Esophagus (tissue), 2 donors: ENCODE measurements at regions not wholly inside any gene's neighbourhood (a gene's known extent, or its start where the extent isn't known, plus 50 kb on each side); places are given as distances from the start of the nearest gene placed in this dataset.
"Not testable (repeated sequence)": the region's sequence is repeated elsewhere in the genome, so short reads cannot be mapped to it uniquely, and the experiment has no call there.

Source experiments
- H3K27ac ChIP-seq, 2 donors: one replicate each; pipeline ENCODE4 v1.5.1; 2013; ENCODE audit warnings: low read depth in 2 of 2, mild to moderate bottlenecking in 2 of 2, inconsistent platforms in 1 of 2, low read length in 1 of 2, moderate library complexity in 1 of 2
- H3K27me3 ChIP-seq, 2 donors: one replicate each; pipeline ENCODE4 v1.6.1; 2013; ENCODE audit warnings: low read length in 2 of 2, control low read depth in 1 of 2, mild to moderate bottlenecking in 1 of 2; ENCODE audit not compliant: insufficient read depth in 2 of 2, control insufficient read depth in 1 of 2
- H3K36me3 ChIP-seq, 2 donors: one replicate each; pipeline ENCODE4 v1.6.1; 2013; ENCODE audit warnings: low read length in 1 of 2; ENCODE audit not compliant: control insufficient read depth in 2 of 2, insufficient read depth in 2 of 2
- H3K4me1 ChIP-seq, 2 donors: one replicate each; pipeline ENCODE4 v1.6.1; 2013; ENCODE audit warnings: low read length in 1 of 2; ENCODE audit not compliant: control insufficient read depth in 2 of 2, insufficient read depth in 2 of 2
- H3K4me3 ChIP-seq, 2 donors: one replicate each; pipeline ENCODE4 v1.5.1; 2013; ENCODE audit warnings: low read length in 2 of 2, mild to moderate bottlenecking in 2 of 2, low read depth in 1 of 2, moderate library complexity in 1 of 2
- H3K9me3 ChIP-seq, 2 donors: one replicate each; pipeline ENCODE4 v1.6.1; 2013; ENCODE audit warnings: mild to moderate bottlenecking in 2 of 2, low read depth in 1 of 2, low read length in 1 of 2, moderate library complexity in 1 of 2; ENCODE audit not compliant: control insufficient read depth in 2 of 2, insufficient read depth in 1 of 2
- WGBS, 2 donors: extraction: QIAGEN DNeasy Blood & Tissue Kit; methylation state at CpG; one replicate each; pipeline ENCODE4 v1.1.7; 2013; 5-methylcytosine and 5-hydroxymethylcytosine counted together
- donor health status: healthy with polysubstance abuse.
- donor health status: Bipolar disorder and iron deficiency.

GRCh38 chr3:167030082-167030725 lies 349.9 kb downstream of the ZBBX start:
- Histone ChIP-seq H3K4me1 (no peaks in the 10 kb centered on the region), H3K4me3 (no peak overlapping the region), H3K27me3 (no peaks in the 10 kb centered on the region), H3K9me3 (no peaks in the 10 kb centered on the region), H3K36me3 (no peaks in the 10 kb centered on the region), H3K27ac (no peak overlapping the region)
- WGBS, 2 donors, result 50 to 54% methylated on average over 4 of the region's 4 CpGs

DNA sequence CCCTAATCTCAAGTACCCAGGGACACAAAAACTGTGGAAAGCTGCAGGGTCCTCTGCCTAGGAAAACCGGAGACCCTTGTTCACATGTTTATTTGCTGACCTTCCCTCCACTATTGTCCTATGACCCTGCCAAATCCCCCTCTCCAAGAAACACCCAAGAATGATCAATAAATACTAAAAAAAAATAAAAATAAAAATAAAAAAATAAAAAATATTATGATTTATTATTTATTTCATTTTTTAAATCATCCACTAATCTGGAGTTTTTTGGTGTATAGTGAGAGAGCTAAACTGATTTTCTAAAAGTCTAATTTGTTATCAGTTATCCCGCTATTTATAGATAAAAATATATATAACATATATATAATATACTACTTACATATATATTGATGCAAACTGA lies 360.6 kb downstream of the ZBBX start:
- not testable (repeated sequence) for H3K4me1 ChIP-seq, H3K36me3 ChIP-seq, H3K27ac ChIP-seq, H3K27me3 ChIP-seq, H3K9me3 ChIP-seq, H3K4me3 ChIP-seq
- WGBS, 2 donors, result 89 to 92% methylated on average over 2 of the region's 2 CpGs

GRCh38 chr3:167018591-167019111 lies 361.4 kb downstream of the ZBBX start:
- WGBS, 2 donors, result 95 to 96% methylated on average over 30 to 34 of the region's 34 CpGs
- not testable (repeated sequence) for H3K9me3 ChIP-seq, H3K27me3 ChIP-seq, H3K27ac ChIP-seq, H3K36me3 ChIP-seq, H3K4me1 ChIP-seq, H3K4me3 ChIP-seq

DNA sequence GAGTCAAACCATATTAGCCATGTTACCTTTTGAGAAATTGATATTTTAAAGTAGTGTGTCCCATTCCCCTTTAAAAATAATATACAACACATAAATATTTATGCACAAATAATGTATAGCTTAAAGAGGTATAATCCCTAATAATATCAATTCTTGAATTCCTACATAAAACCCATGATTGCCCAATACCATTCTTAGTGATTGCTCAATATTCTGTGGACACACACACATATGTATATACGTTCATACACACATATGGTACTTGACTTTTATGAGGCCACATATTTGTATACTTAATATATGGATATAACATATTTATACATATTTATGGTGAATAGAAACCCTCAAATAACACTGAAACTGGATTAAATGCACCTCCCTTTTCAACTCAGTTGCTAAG lies 367.4 kb downstream of the ZBBX start:
- peaks cover 0 to 2% of the 10 kb centered on the region in 2 donors for H3K9me3 ChIP-seq
- H3K27ac ChIP-seq, result no peak overlapping the region
- H3K4me3 ChIP-seq, result no peak overlapping the region
- H3K27me3 ChIP-seq, result no peaks in the 10 kb centered on the region
- WGBS, 2 donors, result 64 to 65% methylated on average over 1 of the region's 1 CpG
- H3K4me1 ChIP-seq, result no peaks in the 10 kb centered on the region
- H3K36me3 ChIP-seq, result no peaks in the 10 kb centered on the region

DNA sequence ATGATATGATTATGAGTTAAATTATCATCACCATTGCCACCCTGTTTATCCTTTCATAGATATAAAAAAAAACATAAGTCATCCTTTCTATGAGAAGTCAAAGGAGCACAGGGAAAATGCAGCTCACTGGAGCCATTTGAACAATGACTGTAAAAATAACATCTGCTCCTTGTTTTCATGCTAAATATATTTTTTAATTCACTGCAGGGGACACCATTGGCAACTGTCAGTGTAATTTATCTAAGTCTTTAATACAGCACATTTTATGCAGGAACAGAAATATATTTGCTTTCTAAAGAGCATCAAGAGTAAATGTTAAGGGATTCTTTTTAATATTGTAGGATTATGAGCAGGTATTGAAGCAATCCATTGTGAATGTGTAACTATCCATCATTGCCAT lies 371.3 kb downstream of the ZBBX start:
- no peaks in the 10 kb centered on the region for H3K36me3 ChIP-seq
- no peaks in the 10 kb centered on the region for H3K4me1 ChIP-seq
- no peak overlapping the region for H3K27ac ChIP-seq
- peaks cover 0 to 2% of the 10 kb centered on the region in 2 donors for H3K9me3 ChIP-seq
- H3K4me3 ChIP-seq, result no peak overlapping the region
- no peaks in the 10 kb centered on the region for H3K27me3 ChIP-seq

DNA sequence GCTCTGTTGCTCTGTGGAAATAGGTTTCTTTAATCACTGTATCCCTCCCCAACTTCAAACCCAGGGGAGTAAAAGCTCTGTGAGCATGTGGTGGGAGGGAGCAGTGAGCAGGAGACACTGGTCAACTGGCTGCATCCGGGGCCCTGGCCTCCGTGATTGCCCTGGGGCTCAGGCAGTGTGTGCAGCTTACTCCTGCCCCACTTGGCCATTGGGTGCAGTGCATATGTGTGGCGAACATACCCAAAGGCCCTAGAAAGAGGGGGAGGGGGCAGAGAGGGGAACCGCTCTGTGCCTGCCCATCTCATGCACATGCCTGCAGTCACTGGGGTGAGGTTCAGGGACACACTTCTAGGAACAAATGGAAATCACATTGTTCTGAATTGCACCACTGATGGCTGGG lies 378.7 kb downstream of the ZBBX start:
- WGBS, 2 donors, result 89 to 91% methylated on average over 4 of the region's 4 CpGs
- Histone ChIP-seq H3K4me3 (no peak overlapping the region), H3K27ac (no peak overlapping the region)

DNA sequence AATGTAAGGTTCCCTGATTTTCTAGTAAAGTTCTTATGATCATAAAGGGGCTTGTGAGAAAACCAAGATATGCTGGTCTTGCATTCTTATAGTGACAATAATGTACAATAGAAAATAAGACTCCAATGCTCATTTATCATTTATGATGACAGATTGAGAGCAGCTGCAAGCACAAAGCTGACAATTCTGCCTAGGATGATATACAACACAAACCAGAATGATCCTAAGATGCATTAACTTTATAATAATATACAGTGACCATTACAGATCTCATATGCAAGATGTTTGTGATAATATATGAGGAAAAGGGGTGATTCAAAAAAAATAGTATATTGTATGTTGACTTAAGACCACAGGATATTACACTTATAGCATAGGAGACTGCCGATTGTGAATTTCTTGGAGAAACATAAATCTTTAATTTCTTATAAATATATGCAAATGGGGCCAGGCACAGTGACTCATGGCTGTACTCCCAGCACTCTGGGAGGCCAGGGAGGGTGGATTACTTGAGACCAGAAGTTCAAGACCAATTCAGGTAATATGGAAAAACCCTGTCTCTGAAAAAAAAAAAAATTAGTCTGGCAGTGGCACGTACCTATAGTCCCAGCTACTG lies 387.0 kb downstream of the ZBBX start:
- WGBS, 2 donors, result 71% methylated on average over 2 of the region's 2 CpGs

More for the DNA sequence above, 378.7 kb downstream of the ZBBX start:
- Histone ChIP-seq H3K4me1 (no peaks in the 10 kb centered on the region), H3K9me3 (peaks cover 5% of the 10 kb centered on the region in 2 donors), H3K36me3 (no peaks in the 10 kb centered on the region), H3K27me3 (no peaks in the 10 kb centered on the region)

GRCh38 chr3:166986000-166986399 lies 394.1 kb downstream of the ZBBX start:
- H3K27me3 ChIP-seq, result no peaks in the 10 kb centered on the region
- no peaks in the 10 kb centered on the region for H3K4me1 ChIP-seq
- no peak overlapping the region for H3K27ac ChIP-seq
- no peaks in the 10 kb centered on the region for H3K9me3 ChIP-seq
- H3K36me3 ChIP-seq, result no peaks in the 10 kb centered on the region
- no peak overlapping the region for H3K4me3 ChIP-seq

More for the DNA sequence above, 387.0 kb downstream of the ZBBX start:
- Histone ChIP-seq H3K4me3 (no peak overlapping the region), H3K27ac (no peak overlapping the region), H3K27me3 (no peaks in the 10 kb centered on the region), H3K9me3 (no peaks in the 10 kb centered on the region), H3K36me3 (no peaks in the 10 kb centered on the region), H3K4me1 (no peaks in the 10 kb centered on the region)

DNA sequence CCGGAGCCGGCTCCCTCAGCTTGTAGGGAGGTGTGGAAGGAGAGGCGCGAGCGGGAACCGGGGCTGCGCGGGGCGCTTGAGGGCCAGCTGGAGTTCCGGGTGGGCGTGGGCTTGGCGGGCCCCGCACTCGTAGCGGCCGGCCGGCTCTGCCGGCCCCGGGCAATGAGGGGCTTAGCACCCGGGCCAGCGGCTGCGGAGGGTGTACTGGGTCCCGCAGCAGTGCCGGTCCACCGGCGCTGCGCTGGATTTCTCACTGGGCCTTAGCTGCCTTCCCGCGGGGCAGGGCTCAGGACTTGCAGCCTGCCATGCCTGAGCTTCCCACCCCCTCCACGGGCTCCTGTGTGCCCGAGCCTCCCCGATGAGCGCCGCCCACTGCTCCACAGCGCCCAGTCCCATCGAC lies 404.3 kb downstream of the ZBBX start:
- not testable (repeated sequence) for H3K27ac ChIP-seq

DNA sequence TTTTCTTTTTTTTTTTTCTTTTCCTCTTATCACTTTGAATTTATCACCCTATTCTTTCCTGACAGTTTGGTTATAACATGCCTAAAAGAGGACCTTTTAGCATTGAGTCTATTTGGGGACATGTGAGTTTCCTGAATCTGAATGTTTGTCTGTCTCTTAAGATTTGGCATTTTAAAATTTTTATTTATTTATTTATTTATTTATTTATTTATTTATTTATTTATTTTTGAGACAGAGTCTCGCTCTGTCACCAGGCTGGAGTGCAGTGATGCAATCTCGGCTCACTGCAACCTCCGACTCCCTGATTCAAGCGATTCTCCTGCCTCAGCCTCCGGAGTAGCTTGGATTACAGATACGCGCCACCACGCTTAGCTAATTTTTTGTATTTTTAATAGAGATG lies 412.4 kb downstream of the ZBBX start:
- 95% methylated on average over 8 of the region's 8 CpGs for WGBS, 2 donors
- H3K36me3 ChIP-seq, H3K4me3 ChIP-seq, H3K27ac ChIP-seq, H3K9me3 ChIP-seq, H3K4me1 ChIP-seq, H3K27me3 ChIP-seq: not testable (repeated sequence)

More for the DNA sequence above, 404.3 kb downstream of the ZBBX start:
- not testable (repeated sequence) for H3K4me3 ChIP-seq, H3K36me3 ChIP-seq, H3K27me3 ChIP-seq, H3K9me3 ChIP-seq, H3K4me1 ChIP-seq
- 88 to 92% methylated on average over 21 to 36 of the region's 36 CpGs for WGBS, 2 donors
